ENCODE measurements at regions not wholly inside any gene's neighbourhood (a gene's known extent, or its start where the extent isn't known, plus 50 kb on each side); places are given as distances from the start of the nearest gene placed in this dataset.

GRCh38 chr7:41438705-41439514 is 264.0 kb downstream of the INHBA start:
- TF ChIP-seq CTCF (IDR thresholded peaks at IDR 0.05; ENCODE audit: low read depth, low read length, missing input control) (no peak), RAD21 (IDR thresholded peaks at IDR 0.05) (no peak), ATF3 (IDR thresholded peaks at IDR 0.05) (no peak), YY1 (IDR thresholded peaks at IDR 0.05) (no peak), REST (IDR thresholded peaks at IDR 0.05) (no peak), TAF1 (conservative IDR thresholded peaks at IDR 0.05) (no peak), HNF4G (IDR thresholded peaks at IDR 0.05) (no peak), SP1 (IDR thresholded peaks at IDR 0.05) (no peak), MAX (IDR thresholded peaks at IDR 0.05) (no peak), EGR1 (IDR thresholded peaks at IDR 0.05; ENCODE audit: low read depth in 2 of 2) (no peak), GABPA (IDR thresholded peaks at IDR 0.05 in 1 of 2, conservative IDR thresholded peaks at IDR 0.05 in 1 of 2) (no peak), HNF4A (conservative IDR thresholded peaks at IDR 0.05) (no peak), ZBTB33 (IDR thresholded peaks at IDR 0.05) (no peak), JUND (IDR thresholded peaks at IDR 0.05) (no peak)

All from liver (tissue), 3 donors.